OCI-LY7 (cell line): ENCODE measurements at regions not wholly inside any gene's neighbourhood (a gene's known extent, or its start where the extent isn't known, plus 50 kb on each side); places are given as distances from the start of the nearest gene placed in this dataset.

Source experiments
- BruUV-seq: library from RNA; stranded (reverse); fragments of 400-500 nt; replicated peaks from 2 replicates; lab custom pipeline; 2021; lab: Mats Ljungman, UMichigan
- CTCF ChIA-PET: fragments of 300-600 bp; sonication (Branson Sonifier 250); formaldehyde crosslinking; loops from one replicate; lab custom pipeline; 2022; ENCODE audit warnings: antibody characterized with exemption; ENCODE audit not compliant: unreplicated experiment; lab: Charles Lee
- POLR2A ChIA-PET: fragments of 300-600 bp; sonication (Branson Sonifier 250); formaldehyde crosslinking; loops from one replicate; lab custom pipeline; 2022; ENCODE audit warnings: antibody characterized with exemption; lab: Charles Lee
- DNase-seq: peaks from one replicate; pipeline ENCODE4 v3.0.0-alpha.2; 2015; ENCODE audit warnings: low spot score
- H2AFZ ChIP-seq: fragments of 200-600 bp; sonication (generic), shearing (Covaris generic); 2 replicates; pipeline ENCODE4 v1.6.1; 2014; ENCODE audit warnings: mild to moderate bottlenecking, antibody characterized with exemption, low read length, moderate library complexity
- H3K27ac ChIP-seq: fragments of 200-600 bp; sonication (generic); 2 replicates; pipeline ENCODE4 v1.5.1; 2014; ENCODE audit warnings: mixed run types, low read depth, mild to moderate bottlenecking, moderate library complexity, low read length, inconsistent platforms; ENCODE audit not compliant: poor library complexity, severe bottlenecking
- H3K36me3 ChIP-seq: fragments of 200-600 bp; sonication (generic); 2 replicates; pipeline ENCODE4 v1.6.1; 2014; ENCODE audit warnings: mild to moderate bottlenecking, antibody characterized with exemption, low read length, moderate library complexity, mixed read lengths; ENCODE audit not compliant: insufficient read depth
- H3K4me1 ChIP-seq: fragments of 200-600 bp; sonication (generic); 2 replicates; pipeline ENCODE4 v1.5.1; 2014; ENCODE audit warnings: mild to moderate bottlenecking, low read length; ENCODE audit not compliant: insufficient read depth, poor library complexity, severe bottlenecking
- H3K4me2 ChIP-seq: fragments of 200-600 bp; sonication (generic); 2 replicates; pipeline ENCODE4 v1.6.1; 2014; ENCODE audit warnings: mild to moderate bottlenecking, low read length
- H3K4me3 ChIP-seq: fragments of 200-600 bp; sonication (generic); 2 replicates; pipeline ENCODE4 v1.5.1; 2014; ENCODE audit warnings: mild to moderate bottlenecking, low read depth, low read length; ENCODE audit not compliant: poor library complexity, severe bottlenecking
- H3K79me2 ChIP-seq: fragments of 200-600 bp; sonication (generic); 2 replicates; pipeline ENCODE4 v1.6.1; 2016; ENCODE audit warnings: low read depth, mild to moderate bottlenecking, low read length, moderate library complexity, mixed read lengths; ENCODE audit not compliant: insufficient read depth
- H3K9me2 ChIP-seq: fragments of 200-600 bp; sonication (generic); 2 replicates; pipeline ENCODE4 v1.6.1; 2016; ENCODE audit warnings: mild to moderate bottlenecking, low read length, mixed read lengths; ENCODE audit not compliant: insufficient read depth
- H3K9me3 ChIP-seq: fragments of 200-600 bp; sonication (generic); 2 replicates; pipeline ENCODE4 v1.6.1; 2014; ENCODE audit warnings: mild to moderate bottlenecking, mixed run types, low read length, mixed read lengths
- H4K20me1 ChIP-seq: fragments of 200-600 bp; sonication (generic); 2 replicates; pipeline ENCODE4 v1.6.1; 2014; ENCODE audit warnings: mild to moderate bottlenecking, antibody characterized with exemption, low read length, moderate library complexity, mixed read lengths; ENCODE audit not compliant: insufficient read depth
- EZH2phosphoT487 ChIP-seq: fragments of 200-600 bp; sonication (generic); IDR thresholded peaks from 2 replicates; pipeline ENCODE4 v1.6.1; 2018; ENCODE audit warnings: low read depth, borderline replicate concordance, mild to moderate bottlenecking, mixed run types, antibody characterized with exemption, low read length, moderate library complexity, mixed read lengths
- intact Hi-C: fragments of 100-400 bp; cut with micrococcal nuclease; formaldehyde crosslinking; loops from one replicate; pipeline ENCODE4 v1.10.0; 2022; ENCODE audit not compliant: unreplicated experiment
- TF ChIP-seq, protein P1 (sequence below): fragments of 200-600 bp; sonication (generic); conservative IDR thresholded peaks from 2 replicates; pipeline ENCODE4 v1.5.1; 2014; ENCODE audit warnings: mild to moderate bottlenecking, antibody characterized with exemption, low read length, moderate library complexity, mixed read lengths

DNA sequence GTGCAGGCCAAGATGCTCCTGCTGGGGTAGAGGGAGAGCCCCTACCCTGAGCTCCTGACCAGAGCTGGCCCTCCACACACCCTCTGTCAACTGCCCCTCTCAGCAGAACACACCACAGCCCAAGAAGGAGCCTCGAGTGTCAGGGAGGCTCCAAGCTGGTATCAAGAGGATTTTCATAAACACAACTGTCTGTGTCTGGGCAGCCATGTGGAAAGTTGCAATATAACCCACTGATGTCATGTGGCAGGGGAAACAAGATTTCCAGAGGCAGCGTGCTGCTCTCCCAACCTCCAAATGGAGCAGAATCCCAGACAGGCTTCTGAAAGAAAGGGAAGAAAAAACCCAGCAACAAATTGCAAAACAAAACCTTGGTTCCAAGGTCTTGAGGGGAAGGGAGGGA, 569.9 kb downstream of the BUD13 start:
- Histone ChIP-seq H3K4me1 (no peaks in the 10 kb centered on the region), H2AFZ (no peak overlapping the region), H3K4me3 (no peak overlapping the region), H3K36me3 (no peaks in the 10 kb centered on the region), H3K4me2 (no peak overlapping the region), H3K9me2 (no peaks in the 10 kb centered on the region), H3K9me3 (no peaks in the 10 kb centered on the region), H3K79me2 (no peaks in the 10 kb centered on the region), H3K27ac (no peak overlapping the region), H4K20me1 (no peaks in the 10 kb centered on the region)
- DNase-seq, result no peak
- intact Hi-C loops, result no loop called here
- no peak for TF ChIP-seq EZH2phosphoT487
- TF ChIP-seq, protein P1, sequence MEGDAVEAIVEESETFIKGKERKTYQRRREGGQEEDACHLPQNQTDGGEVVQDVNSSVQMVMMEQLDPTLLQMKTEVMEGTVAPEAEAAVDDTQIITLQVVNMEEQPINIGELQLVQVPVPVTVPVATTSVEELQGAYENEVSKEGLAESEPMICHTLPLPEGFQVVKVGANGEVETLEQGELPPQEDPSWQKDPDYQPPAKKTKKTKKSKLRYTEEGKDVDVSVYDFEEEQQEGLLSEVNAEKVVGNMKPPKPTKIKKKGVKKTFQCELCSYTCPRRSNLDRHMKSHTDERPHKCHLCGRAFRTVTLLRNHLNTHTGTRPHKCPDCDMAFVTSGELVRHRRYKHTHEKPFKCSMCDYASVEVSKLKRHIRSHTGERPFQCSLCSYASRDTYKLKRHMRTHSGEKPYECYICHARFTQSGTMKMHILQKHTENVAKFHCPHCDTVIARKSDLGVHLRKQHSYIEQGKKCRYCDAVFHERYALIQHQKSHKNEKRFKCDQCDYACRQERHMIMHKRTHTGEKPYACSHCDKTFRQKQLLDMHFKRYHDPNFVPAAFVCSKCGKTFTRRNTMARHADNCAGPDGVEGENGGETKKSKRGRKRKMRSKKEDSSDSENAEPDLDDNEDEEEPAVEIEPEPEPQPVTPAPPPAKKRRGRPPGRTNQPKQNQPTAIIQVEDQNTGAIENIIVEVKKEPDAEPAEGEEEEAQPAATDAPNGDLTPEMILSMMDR, result no peak
- ChIA-PET POLR2A (no interaction called here), CTCF (no interaction called here)
- BruUV-seq, result no TSS peak

DNA sequence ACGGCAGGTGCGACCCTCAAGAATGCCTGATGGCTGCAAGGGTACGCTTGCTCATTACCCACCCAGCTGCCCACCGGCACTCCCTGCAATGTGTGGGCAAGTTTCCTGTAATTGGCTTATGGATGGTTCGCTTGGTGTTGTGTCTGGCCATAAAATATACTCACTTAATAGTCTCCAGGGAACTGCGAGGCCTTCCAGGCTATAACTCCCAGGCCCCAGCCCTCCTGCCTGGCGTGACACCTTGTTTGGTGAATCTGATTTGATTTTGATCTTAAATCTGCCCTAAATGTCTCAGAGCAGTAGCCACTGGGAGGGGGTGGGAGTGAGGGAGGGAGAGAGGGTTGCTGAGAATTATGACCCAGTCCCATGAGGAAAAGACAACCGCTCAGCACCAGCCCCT, 572.2 kb downstream of the BUD13 start:
- no peak for TF ChIP-seq EZH2phosphoT487
- TF ChIP-seq, protein P1, result no peak
- ChIA-PET CTCF (no interaction called here), POLR2A (interaction anchor here (0.6 kb wide), 1 partner anchor 1644 kb away, joined by 4 read pairs; no protein-coding TSS in a partner anchor)
- Histone ChIP-seq H3K79me2 (no peaks in the 10 kb centered on the region), H3K4me2 (no peak overlapping the region), H3K4me3 (no peak overlapping the region), H2AFZ (no peak overlapping the region), H3K4me1 (no peaks in the 10 kb centered on the region), H4K20me1 (no peaks in the 10 kb centered on the region), H3K9me3 (no peaks in the 10 kb centered on the region), H3K36me3 (no peaks in the 10 kb centered on the region), H3K27ac (no peak overlapping the region), H3K9me2 (no peaks in the 10 kb centered on the region)
- intact Hi-C loops, result no loop called here
- no peak for DNase-seq
- BruUV-seq, result no TSS peak

DNA sequence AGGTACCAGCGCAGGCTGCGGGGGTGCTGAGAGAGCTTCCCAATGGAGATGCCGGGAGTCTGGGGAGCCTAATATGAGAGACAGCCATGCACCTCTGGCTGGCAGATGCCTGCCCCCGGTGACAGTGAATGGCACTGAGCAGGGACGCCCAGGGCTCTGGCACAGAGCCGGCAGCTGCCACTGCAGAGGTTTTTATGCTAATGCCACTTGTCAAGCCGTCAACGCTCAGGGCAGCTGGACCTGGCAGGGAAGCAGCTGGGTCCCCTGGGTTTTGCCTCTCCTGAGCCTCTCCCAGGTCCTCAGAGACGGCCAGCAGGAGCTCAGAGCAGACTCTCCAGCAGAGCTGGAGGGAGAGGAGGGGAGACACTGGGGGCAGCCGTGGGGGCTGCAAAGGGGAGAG, 573.6 kb downstream of the BUD13 start:
- Histone ChIP-seq H3K9me3 (no peaks in the 10 kb centered on the region), H3K4me3 (no peak overlapping the region), H3K27ac (no peak overlapping the region), H3K4me1 (no peaks in the 10 kb centered on the region), H2AFZ (no peak overlapping the region), H3K36me3 (no peaks in the 10 kb centered on the region), H4K20me1 (no peaks in the 10 kb centered on the region), H3K79me2 (no peaks in the 10 kb centered on the region), H3K4me2 (no peak overlapping the region), H3K9me2 (no peaks in the 10 kb centered on the region)
- intact Hi-C loops, result no loop called here
- POLR2A ChIA-PET, result no interaction called here
- BruUV-seq, result no TSS peak
- no peak for DNase-seq
- TF ChIP-seq, protein P1, result no peak
- no peak for TF ChIP-seq EZH2phosphoT487
- CTCF ChIA-PET, result interaction anchor here (0.6 kb wide), 1 partner anchor 84 kb away, joined by 4 read pairs; no protein-coding TSS in a partner anchor
